Smooth muscle cell (in vitro differentiated cells): ENCODE measurements at regions not wholly inside any gene's neighbourhood (a gene's known extent, or its start where the extent isn't known, plus 50 kb on each side); places are given as distances from the start of the nearest gene placed in this dataset.
A peak's percentile ranks its signal among the peaks of the same experiment; 100 is the strongest.

Experiments used
- DNase-seq: peaks from one replicate; lab custom pipeline; 2025; ENCODE audit not compliant: unreplicated experiment; lab: John Stamatoyannopoulos, UW
- H2AFZ ChIP-seq: fragments of 200-600 bp; sonication (generic); 2 replicates; pipeline ENCODE4 v1.6.0; 2016; ENCODE audit warnings: antibody characterized with exemption, low read depth, mild to moderate bottlenecking
- H3F3A ChIP-seq: fragments of 200-600 bp; sonication (generic); 2 replicates; pipeline ENCODE4 v1.6.0; 2017; ENCODE audit warnings: antibody characterized with exemption, low read depth
- H3K27ac ChIP-seq: fragments of 200-600 bp; sonication (generic); 2 replicates; pipeline ENCODE4 v1.5.1; 2016; ENCODE audit warnings: low read depth, mild to moderate bottlenecking
- H3K27me3 ChIP-seq: fragments of 200-600 bp; sonication (generic); 2 replicates; pipeline ENCODE4 v1.6.1; 2016; ENCODE audit warnings: low read depth, mild to moderate bottlenecking
- H3K36me3 ChIP-seq: fragments of 200-600 bp; sonication (generic); 2 replicates; pipeline ENCODE4 v1.5.1; 2016; ENCODE audit warnings: low read depth
- H3K4me1 ChIP-seq: fragments of 200-600 bp; sonication (generic); 2 replicates; pipeline ENCODE4 v1.5.1; 2016; ENCODE audit warnings: low read depth
- H3K4me2 ChIP-seq: fragments of 200-600 bp; sonication (generic); 2 replicates; pipeline ENCODE4 v1.6.0; 2016; ENCODE audit warnings: mild to moderate bottlenecking
- H3K4me3 ChIP-seq: fragments of 200-600 bp; sonication (generic); 2 replicates; pipeline ENCODE4 v1.5.1; 2016; ENCODE audit warnings: mild to moderate bottlenecking
- H3K79me2 ChIP-seq: fragments of 200-600 bp; sonication (generic); 2 replicates; pipeline ENCODE4 v1.6.0; 2016; ENCODE audit warnings: low read depth, mild to moderate bottlenecking
- H3K9ac ChIP-seq: fragments of 200-600 bp; sonication (generic); 2 replicates; pipeline ENCODE4 v1.6.0; 2016; ENCODE audit warnings: low read depth
- H3K9me3 ChIP-seq: fragments of 200-600 bp; sonication (generic); replicated peaks from 2 replicates; pipeline ENCODE4 v1.5.1; 2016; ENCODE audit warnings: low read depth
- H4K20me1 ChIP-seq: fragments of 200-600 bp; sonication (generic); 2 replicates; pipeline ENCODE4 v1.6.0; 2016; ENCODE audit warnings: low read depth
- CTCF ChIP-seq: fragments of 200-600 bp; sonication (generic); IDR thresholded peaks from 2 replicates; pipeline ENCODE4 v1.5.1; 2017; ENCODE audit warnings: borderline replicate concordance, mild to moderate bottlenecking, antibody characterized with exemption; ENCODE audit not compliant: insufficient read depth, poor library complexity, severe bottlenecking
- WGBS: methylation state at CpG from one replicate; pipeline ENCODE4 v1.1.7; 2016; ENCODE audit warnings: low lambda C conversion rate; 5-methylcytosine and 5-hydroxymethylcytosine counted together

- Histone ChIP-seq H3K4me1 (no peaks in the 10 kb centered on the region), H4K20me1 (no peaks in the 10 kb centered on the region), H3F3A (no peaks in the 10 kb centered on the region), H3K9me3 (no peaks in the 10 kb centered on the region), H3K9ac (no peak overlapping the region), H3K27ac (no peak overlapping the region), H3K79me2 (no peaks in the 10 kb centered on the region), H2AFZ (no peak overlapping the region), H3K4me2 (no peak overlapping the region), H3K36me3 (no peaks in the 10 kb centered on the region), H3K27me3 (no peaks in the 10 kb centered on the region), H3K4me3 (no peak overlapping the region)
- WGBS: 92% methylated on average over 1 of the region's 1 CpG
- no peak for DNase-seq
- no peak for TF ChIP-seq CTCF
These were observed 50.8 kb upstream of the GADL1 start for GRCh38 chr3:30945291-30945690.

GRCh38 chr3:30948426-30948825 lies 54.0 kb upstream of the GADL1 start:
- H3K79me2 ChIP-seq: no peaks in the 10 kb centered on the region
- H3K4me1 ChIP-seq: no peaks in the 10 kb centered on the region
- no peak overlapping the region for H3K4me2 ChIP-seq
- H3K4me3 ChIP-seq: no peak overlapping the region
- H3K27ac ChIP-seq: no peak overlapping the region
- 93% methylated on average over 1 of the region's 1 CpG for WGBS
- DNase-seq: no peak
- H3K36me3 ChIP-seq: no peaks in the 10 kb centered on the region
- H3K27me3 ChIP-seq: no peaks in the 10 kb centered on the region
- no peaks in the 10 kb centered on the region for H3F3A ChIP-seq
- no peaks in the 10 kb centered on the region for H4K20me1 ChIP-seq
- TF ChIP-seq CTCF: no peak
- no peaks in the 10 kb centered on the region for H3K9me3 ChIP-seq
- H2AFZ ChIP-seq: no peak overlapping the region
- no peak overlapping the region for H3K9ac ChIP-seq

- H3K4me1 ChIP-seq: no peaks in the 10 kb centered on the region
- no peak overlapping the region for H3K27ac ChIP-seq
- no peak overlapping the region for H3K9ac ChIP-seq
- no peaks in the 10 kb centered on the region for H3F3A ChIP-seq
- no peaks in the 10 kb centered on the region for H4K20me1 ChIP-seq
- WGBS: 79% methylated on average over 2 of the region's 2 CpGs
- no peak overlapping the region for H3K4me3 ChIP-seq
- H2AFZ ChIP-seq: no peak overlapping the region
- no peak overlapping the region for H3K4me2 ChIP-seq
- H3K79me2 ChIP-seq: no peaks in the 10 kb centered on the region
- no peak for TF ChIP-seq CTCF
- no peaks in the 10 kb centered on the region for H3K9me3 ChIP-seq
- no peak for DNase-seq
- no peaks in the 10 kb centered on the region for H3K36me3 ChIP-seq
- H3K27me3 ChIP-seq: no peaks in the 10 kb centered on the region
These were observed 57.4 kb upstream of the GADL1 start for GRCh38 chr3:30951826-30952225.

GRCh38 chr3:30952786-30953185 lies 58.3 kb upstream of the GADL1 start:
- Histone ChIP-seq H2AFZ (peak overlapping the region; percentile 35), H3K36me3 (no peaks in the 10 kb centered on the region), H3K79me2 (no peaks in the 10 kb centered on the region), H3F3A (no peaks in the 10 kb centered on the region), H3K27me3 (no peaks in the 10 kb centered on the region), H3K4me3 (no peak overlapping the region), H4K20me1 (no peaks in the 10 kb centered on the region), H3K4me1 (no peaks in the 10 kb centered on the region), H3K9ac (no peak overlapping the region), H3K4me2 (peak overlapping the region; percentile 18), H3K27ac (no peak overlapping the region), H3K9me3 (no peaks in the 10 kb centered on the region)
- no peak for TF ChIP-seq CTCF
- no peak for DNase-seq
- 42% methylated on average over 3 of the region's 3 CpGs for WGBS
